GM21737 (cell line): ENCODE measurements at regions not wholly inside any gene's neighbourhood (a gene's known extent, or its start where the extent isn't known, plus 50 kb on each side); places are given as distances from the start of the nearest gene placed in this dataset.
"Not testable (repeated sequence)": the region's sequence is repeated elsewhere in the genome, so short reads cannot be mapped to it uniquely, and the experiment has no call there.

Experiments
- ATAC-seq: cut with Tn5 transposase; IDR thresholded peaks from one replicate; pipeline ENCODE4 v1.9.1; 2021; ENCODE audit warnings: mild to moderate bottlenecking, moderate library complexity; ENCODE audit not compliant: unreplicated experiment

GRCh38 chr18:43341014-43341413 lies 63.7 kb upstream of the SYT4 start:
- ATAC-seq: no peak

GRCh38 chr18:43350176-43350575 lies 72.9 kb upstream of the SYT4 start:
- no peak for ATAC-seq

GRCh38 chr18:43364535-43364934 lies 87.2 kb upstream of the SYT4 start:
- no peak for ATAC-seq

- no peak for ATAC-seq
Measured at GRCh38 chr18:43367895-43368294, 90.6 kb upstream of the SYT4 start.

GRCh38 chr18:43369311-43369710 lies 92.0 kb upstream of the SYT4 start:
- not testable (repeated sequence) for ATAC-seq

GRCh38 chr18:43372773-43373172 lies 95.5 kb upstream of the SYT4 start:
- no peak for ATAC-seq

GRCh38 chr18:43380104-43380672 lies 102.9 kb upstream of the SYT4 start:
- ATAC-seq: no peak

- no peak for ATAC-seq
Measured at GRCh38 chr18:43382641-43383403, 105.5 kb upstream of the SYT4 start.

GRCh38 chr18:43389163-43389562 lies 111.9 kb upstream of the SYT4 start:
- no peak for ATAC-seq

- ATAC-seq: no peak
Measured at GRCh38 chr18:43392168-43392567, 114.9 kb upstream of the SYT4 start.

GRCh38 chr18:43393174-43393573 lies 115.9 kb upstream of the SYT4 start:
- ATAC-seq: no peak

GRCh38 chr18:43396266-43396665 lies 119.0 kb upstream of the SYT4 start:
- ATAC-seq: no peak

GRCh38 chr18:43398601-43399000 lies 121.3 kb upstream of the SYT4 start:
- no peak for ATAC-seq

- ATAC-seq: no peak
Measured at GRCh38 chr18:43405097-43405496, 127.8 kb upstream of the SYT4 start.

- no peak for ATAC-seq
Measured at GRCh38 chr18:43414006-43414405, 136.7 kb upstream of the SYT4 start.

- no peak for ATAC-seq
Measured at GRCh38 chr18:43420091-43420490, 142.8 kb upstream of the SYT4 start.

- ATAC-seq: no peak
Measured at GRCh38 chr18:43420950-43421349, 143.7 kb upstream of the SYT4 start.

- ATAC-seq: no peak
Measured at GRCh38 chr18:43422518-43422917, 145.2 kb upstream of the SYT4 start.

GRCh38 chr18:43435851-43436250 lies 158.6 kb upstream of the SYT4 start:
- ATAC-seq: no peak

GRCh38 chr18:43442131-43442530 lies 164.8 kb upstream of the SYT4 start:
- no peak for ATAC-seq

- ATAC-seq: no peak
Measured at GRCh38 chr18:43442571-43442970, 165.3 kb upstream of the SYT4 start.

GRCh38 chr18:43465483-43465882 lies 188.2 kb upstream of the SYT4 start:
- no peak for ATAC-seq

GRCh38 chr18:43471873-43472272 lies 194.6 kb upstream of the SYT4 start:
- no peak for ATAC-seq
